A673 (cell line): ENCODE measurements at regions not wholly inside any gene's neighbourhood (a gene's known extent, or its start where the extent isn't known, plus 50 kb on each side); places are given as distances from the start of the nearest gene placed in this dataset.

Experiments used
- CTCF ChIP-seq: fragments of 300-800, 200-600 bp; sonication (generic); conservative IDR thresholded peaks from 2 replicates; pipeline ENCODE4 v1.5.1; 2017; ENCODE audit warnings: low read depth, mild to moderate bottlenecking, antibody characterized with exemption, low read length, moderate library complexity, mixed read lengths
- EZH2 ChIP-seq: fragments of 200-600 bp; sonication (generic); IDR thresholded peaks from 2 replicates; pipeline ENCODE4 v1.6.1; 2017; ENCODE audit warnings: borderline replicate concordance, low read depth, mild to moderate bottlenecking, mixed read lengths, antibody characterized with exemption, low read length; ENCODE audit not compliant: poor library complexity, severe bottlenecking

GRCh38 chrX:39764441-39764914 is 333.3 kb downstream of the BCOR start:
- TF ChIP-seq CTCF, result no peak
- TF ChIP-seq EZH2, result no peak
